RWPE1 (cell line): ENCODE measurements at regions not wholly inside any gene's neighbourhood (a gene's known extent, or its start where the extent isn't known, plus 50 kb on each side); places are given as distances from the start of the nearest gene placed in this dataset.

ENCODE experiments used
- CTCF ChIA-PET: fragments of 350-600 bp; sonication (Branson Sonifier 250); formaldehyde crosslinking; extraction: SDS; loops from one replicate; lab custom pipeline; 2021; lab: Yijun Ruan, JAX
- POLR2A ChIA-PET: fragments of 400-600 bp; formaldehyde crosslinking; extraction: SDS; loops from one replicate; lab custom pipeline; 2020; ENCODE audit warnings: antibody characterized with exemption; ENCODE audit not compliant: low non-redundant PET; lab: Yijun Ruan, JAX
- DNase-seq: peaks from one replicate; pipeline ENCODE4 v3.0.0; 2012; ENCODE audit warnings: low spot score
- H3K27ac ChIP-seq: fragments of 450-650 bp; 2 replicates; pipeline ENCODE4 v1.5.1; 2017
- CTCF ChIP-seq: fragments of 450-650 bp; conservative IDR thresholded peaks from 2 replicates; pipeline ENCODE4 v1.5.1; 2017; ENCODE audit warnings: low read depth, mild to moderate bottlenecking

DNA sequence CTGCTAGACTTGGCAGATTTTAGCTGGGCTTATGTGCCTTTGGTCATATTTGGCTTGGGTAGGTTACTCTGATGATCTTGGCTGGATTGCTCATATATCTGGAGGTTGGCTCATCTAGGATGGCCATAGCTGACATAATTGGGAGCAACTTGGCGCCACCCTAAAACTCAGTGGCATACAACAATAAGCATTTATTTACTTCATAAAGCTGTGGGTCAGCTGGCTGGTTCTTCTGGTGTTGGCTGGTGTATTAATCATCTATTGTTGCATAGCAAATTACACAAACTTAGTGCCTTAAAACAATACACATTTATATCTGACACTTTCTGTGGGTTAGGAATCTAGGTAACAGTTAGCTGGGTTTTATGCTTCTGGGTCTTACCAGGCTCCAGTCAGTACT lies 297.3 kb upstream of the JAG1 start:
- TF ChIP-seq CTCF = no peak
- CTCF ChIA-PET = no interaction called here
- no peak for DNase-seq
- POLR2A ChIA-PET = no interaction called here
- no peak overlapping the region for H3K27ac ChIP-seq

DNA sequence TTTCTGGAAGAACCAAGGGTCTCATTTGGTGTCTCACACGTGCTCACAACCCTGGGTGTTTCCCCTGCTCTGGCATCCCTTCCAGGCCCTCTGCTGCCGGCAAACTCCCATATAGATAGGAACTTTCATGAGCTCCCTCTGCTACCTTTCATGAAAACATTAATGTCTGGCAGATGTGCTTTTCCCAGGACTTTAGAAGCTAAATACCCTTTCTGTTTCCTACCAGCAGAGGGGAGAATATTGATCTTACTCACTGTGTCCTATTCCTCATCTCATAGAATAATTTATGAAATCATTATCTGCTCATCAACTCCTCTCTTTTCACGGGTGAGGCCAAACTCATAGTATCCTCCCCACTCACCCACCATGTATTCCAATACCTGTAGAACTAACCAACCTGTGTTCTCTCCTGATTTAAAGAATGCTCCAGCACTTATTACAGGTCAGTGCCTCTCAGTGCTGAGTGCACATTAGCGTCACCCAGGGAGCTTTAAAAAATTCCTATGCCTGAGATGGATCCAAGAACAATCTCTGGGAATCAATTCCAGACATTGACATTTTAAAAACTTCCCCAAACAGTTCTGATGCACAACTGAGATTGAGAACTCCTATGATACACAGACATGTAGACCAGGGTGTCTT lies 298.5 kb upstream of the JAG1 start:
- CTCF ChIA-PET = interaction anchor here (0.6 to 1.2 kb wide), 3 partner anchors 57 to 391 kb away, joined by 3 to 4 read pairs (median 4); no protein-coding TSS in a partner anchor
- no peak for TF ChIP-seq CTCF
- POLR2A ChIA-PET = no interaction called here
- no peak overlapping the region for H3K27ac ChIP-seq
- no peak for DNase-seq

- no peak for TF ChIP-seq CTCF
- no peak overlapping the region for H3K27ac ChIP-seq
- DNase-seq = no peak
- POLR2A ChIA-PET = no interaction called here
- CTCF ChIA-PET = interaction anchor here (0.6 kb wide), 2 partner anchors 17 to 316 kb away, joined by 3 to 5 read pairs; no protein-coding TSS in a partner anchor
Measured at GRCh38 chr20:10976051-10976450, 302.3 kb upstream of the JAG1 start.

GRCh38 chr20:10978019-10978702 lies 304.4 kb upstream of the JAG1 start:
- CTCF ChIA-PET = interaction anchor here (0.7 kb wide), 1 partner anchor 1342 kb away, joined by 3 read pairs; no protein-coding TSS in a partner anchor
- TF ChIP-seq CTCF = no peak

GRCh38 chr20:10978713-10979112 lies 304.9 kb upstream of the JAG1 start:
- CTCF ChIA-PET = interaction anchor here (0.6 to 0.7 kb wide), 2 partner anchors 20 to 1342 kb away, joined by 3 read pairs; no protein-coding TSS in a partner anchor
- H3K27ac ChIP-seq = peak overlapping the region; percentile 51
- POLR2A ChIA-PET = no interaction called here
- TF ChIP-seq CTCF = no peak
- DNase-seq = no peak

More at GRCh38 chr20:10978019-10978702, 304.4 kb upstream of the JAG1 start:
- H3K27ac ChIP-seq = peak overlapping the region; percentile 51
- POLR2A ChIA-PET = no interaction called here
- DNase-seq = no peak

DNA sequence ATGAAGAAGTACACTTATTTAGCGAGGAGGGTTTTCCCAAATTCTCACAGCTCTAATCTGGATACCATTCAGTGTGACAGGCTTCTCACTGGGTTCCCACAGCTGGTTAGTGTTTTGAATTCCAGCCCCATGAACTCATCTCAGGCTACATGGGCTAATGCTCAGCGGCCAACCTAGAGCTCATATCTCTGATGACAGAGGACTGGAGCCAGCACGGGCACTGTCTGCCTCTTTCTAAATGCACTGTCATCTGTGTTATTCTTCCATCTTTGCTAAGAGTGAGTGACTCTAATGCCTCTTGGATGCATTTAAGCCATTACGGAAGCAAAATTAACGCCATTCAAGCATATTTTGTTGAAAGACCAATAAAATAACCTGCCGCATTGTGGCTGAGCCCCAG lies 308.9 kb upstream of the JAG1 start:
- CTCF ChIA-PET = no interaction called here
- no peak for TF ChIP-seq CTCF
- peak; percentile 40 for DNase-seq
- no peak overlapping the region for H3K27ac ChIP-seq
- POLR2A ChIA-PET = no interaction called here
